PC-3 (cell line): ENCODE measurements at regions not wholly inside any gene's neighbourhood (a gene's known extent, or its start where the extent isn't known, plus 50 kb on each side); places are given as distances from the start of the nearest gene placed in this dataset.

Experiments
- ATAC-seq: fragments of 200-7000 bp; cut with Tn5 transposase; 2 replicates; pipeline ENCODE4 v1.9.1; 2020; ENCODE audit warnings: mild to moderate bottlenecking, moderate library complexity
- BruUV-seq: library from RNA; stranded (reverse); fragments of 400-500 nt; replicated peaks from 2 replicates; lab custom pipeline; 2021; lab: Mats Ljungman, UMichigan
- CTCF ChIA-PET: fragments of 300-600 bp; sonication (Branson Sonifier 250); formaldehyde crosslinking; loops from one replicate; lab custom pipeline; 2022; ENCODE audit warnings: antibody characterized with exemption; lab: Charles Lee
- POLR2A ChIA-PET: fragments of 300-600 bp; sonication (Branson Sonifier 250); formaldehyde crosslinking; loops from one replicate; lab custom pipeline; 2022; ENCODE audit warnings: antibody characterized with exemption; ENCODE audit not compliant: unreplicated experiment; lab: Charles Lee
- DNase-seq: peaks from one replicate; pipeline ENCODE4 v3.0.0-alpha.2; 2015
- H2AFZ ChIP-seq: fragments of 300-600 bp; sonication (generic); 2 replicates; pipeline ENCODE4 v1.6.0; 2016; ENCODE audit warnings: antibody characterized with exemption, low read length
- H3F3A ChIP-seq: fragments of 300-600 bp; sonication (generic); one replicate; pipeline ENCODE4 v1.6.0; 2017; ENCODE audit warnings: antibody characterized with exemption, low read length, control low read depth, mild to moderate bottlenecking; ENCODE audit not compliant: unreplicated experiment
- H3K27ac ChIP-seq: fragments of 300-600 bp; sonication (generic); 2 replicates; pipeline ENCODE4 v1.5.1; 2016; ENCODE audit warnings: mild to moderate bottlenecking, low read length
- H3K27me3 ChIP-seq: fragments of 300-600 bp; sonication (generic); 2 replicates; pipeline ENCODE4 v1.6.1; 2016; ENCODE audit warnings: low read length, mixed read lengths
- H3K36me3 ChIP-seq: fragments of 300-600 bp; sonication (generic); 2 replicates; pipeline ENCODE4 v1.6.1; 2016; ENCODE audit warnings: low read depth, mixed run types, low read length, mixed read lengths
- H3K4me1 ChIP-seq: fragments of 300-600 bp; sonication (generic); 2 replicates; pipeline ENCODE4 v1.5.1; 2016; ENCODE audit warnings: low read length; ENCODE audit not compliant: insufficient read depth
- H3K4me2 ChIP-seq: fragments of 300-600 bp; sonication (generic); 2 replicates; pipeline ENCODE4 v1.6.0; 2016; ENCODE audit warnings: low read length
- H3K4me3 ChIP-seq: fragments of 300-600 bp; sonication (generic); 2 replicates; pipeline ENCODE4 v1.5.1; 2016; ENCODE audit warnings: mild to moderate bottlenecking, low read length, mixed read lengths
- H3K79me2 ChIP-seq: fragments of 300-600 bp; sonication (generic); 2 replicates; pipeline ENCODE4 v1.6.1; 2017; ENCODE audit warnings: low read length, mixed read lengths
- H3K9ac ChIP-seq: fragments of 300-600 bp; sonication (generic); 2 replicates; pipeline ENCODE4 v1.6.0; 2016; ENCODE audit warnings: mild to moderate bottlenecking, low read length
- H3K9me2 ChIP-seq: fragments of 300-600 bp; sonication (generic); replicated peaks from 2 replicates; pipeline ENCODE4 v1.6.1; 2016; ENCODE audit warnings: mixed run types, low read length, mixed read lengths
- H3K9me3 ChIP-seq: fragments of 300-600 bp; sonication (generic); 2 replicates; pipeline ENCODE4 v1.6.1; 2016; ENCODE audit warnings: low read length, mixed read lengths
- H4K20me1 ChIP-seq: fragments of 300-600 bp; sonication (generic); 2 replicates; pipeline ENCODE4 v1.6.1; 2016; ENCODE audit warnings: low read length, mixed read lengths
- CTCF ChIP-seq: fragments of 300-600 bp; sonication (generic); conservative IDR thresholded peaks from 2 replicates; pipeline ENCODE4 v1.5.1; 2017; ENCODE audit warnings: antibody characterized with exemption, low read depth, mild to moderate bottlenecking, low read length
- EZH2 ChIP-seq: fragments of 300-600 bp; sonication (generic); IDR thresholded peaks from one replicate; pipeline ENCODE4 v1.6.1; 2017; ENCODE audit warnings: antibody characterized with exemption, mild to moderate bottlenecking, low read length; ENCODE audit not compliant: unreplicated experiment
- EZH2phosphoT487 ChIP-seq: fragments of 300-600 bp; sonication (generic); IDR thresholded peaks from 2 replicates; pipeline ENCODE4 v1.6.1; 2018; ENCODE audit warnings: mild to moderate bottlenecking, antibody characterized with exemption, low read length, borderline replicate concordance
- intact Hi-C: fragments of 100-400 bp; cut with micrococcal nuclease; formaldehyde crosslinking; loops from 2 replicates; pipeline ENCODE4 v1.9.0; 2023

GRCh38 chr4:28149762-28150161, 1289.1 kb downstream of the STIM2 start:
- no peaks in the 10 kb centered on the region for H3K9me2 ChIP-seq
- ChIA-PET POLR2A (no interaction called here), CTCF (no interaction called here)
- no peak overlapping the region for H3K9ac ChIP-seq
- H3K9me3 ChIP-seq = no peaks in the 10 kb centered on the region
- intact Hi-C loops = no loop called here
- H4K20me1 ChIP-seq = no peaks in the 10 kb centered on the region
- no peaks in the 10 kb centered on the region for H3K79me2 ChIP-seq
- H3K27ac ChIP-seq = no peak overlapping the region
- H3K4me3 ChIP-seq = no peak overlapping the region
- ATAC-seq (no peak), DNase-seq (no peak)
- no peak overlapping the region for H3K4me2 ChIP-seq
- no TSS peak for BruUV-seq
- H3K27me3 ChIP-seq = no peaks in the 10 kb centered on the region
- H2AFZ ChIP-seq = no peak overlapping the region
- no peaks in the 10 kb centered on the region for H3K4me1 ChIP-seq
- H3F3A ChIP-seq = no peaks in the 10 kb centered on the region
- no peaks in the 10 kb centered on the region for H3K36me3 ChIP-seq
- TF ChIP-seq EZH2phosphoT487 (no peak), CTCF (no peak), EZH2 (no peak)

GRCh38 chr4:28151314-28151713, 1290.7 kb downstream of the STIM2 start:
- Histone ChIP-seq H3F3A (no peaks in the 10 kb centered on the region), H3K4me3 (no peak overlapping the region), H3K27ac (no peak overlapping the region), H3K79me2 (no peaks in the 10 kb centered on the region), H3K27me3 (no peaks in the 10 kb centered on the region), H2AFZ (no peak overlapping the region), H3K4me2 (no peak overlapping the region), H3K36me3 (no peaks in the 10 kb centered on the region), H3K9me3 (no peaks in the 10 kb centered on the region), H3K9ac (no peak overlapping the region), H3K9me2 (no peaks in the 10 kb centered on the region), H3K4me1 (no peaks in the 10 kb centered on the region), H4K20me1 (no peaks in the 10 kb centered on the region)
- ChIA-PET CTCF (no interaction called here), POLR2A (no interaction called here)
- ATAC-seq (no peak), DNase-seq (no peak)
- BruUV-seq = no TSS peak
- TF ChIP-seq EZH2 = no peak
- no peak for TF ChIP-seq EZH2phosphoT487
- no peak for TF ChIP-seq CTCF
- intact Hi-C loops = no loop called here

GRCh38 chr4:28167411-28167810, 1306.8 kb downstream of the STIM2 start:
- no peaks in the 10 kb centered on the region for H4K20me1 ChIP-seq
- no peaks in the 10 kb centered on the region for H3K36me3 ChIP-seq
- H3F3A ChIP-seq = no peaks in the 10 kb centered on the region
- peak overlapping the region; percentile 81 for H3K27ac ChIP-seq
- peak overlapping the region; percentile 52; the same call in 1 of the 2 replicates for H3K4me2 ChIP-seq
- BruUV-seq = no TSS peak
- peaks cover 31% of the 10 kb centered on the region for H3K4me1 ChIP-seq
- DNase-seq (peak; percentile 93), ATAC-seq (peak; percentile 91)
- H3K9me2 ChIP-seq = no peaks in the 10 kb centered on the region
- H3K79me2 ChIP-seq = no peaks in the 10 kb centered on the region
- no peak overlapping the region for H3K9ac ChIP-seq
- no peak overlapping the region for H2AFZ ChIP-seq
- CTCF ChIA-PET = no interaction called here
- TF ChIP-seq CTCF (no peak), EZH2 (no peak)
- no peaks in the 10 kb centered on the region for H3K27me3 ChIP-seq
- intact Hi-C loops = no loop called here
- no peak overlapping the region for H3K4me3 ChIP-seq
- no peaks in the 10 kb centered on the region for H3K9me3 ChIP-seq
- POLR2A ChIA-PET = interaction anchor here (0.6 kb wide), 2 partner anchors 8 to 43 kb away, joined by 3 to 8 read pairs; no protein-coding TSS in a partner anchor
